ENCODE measurements at regions not wholly inside any gene's neighbourhood (a gene's known extent, or its start where the extent isn't known, plus 50 kb on each side); places are given as distances from the start of the nearest gene placed in this dataset.

DNA sequence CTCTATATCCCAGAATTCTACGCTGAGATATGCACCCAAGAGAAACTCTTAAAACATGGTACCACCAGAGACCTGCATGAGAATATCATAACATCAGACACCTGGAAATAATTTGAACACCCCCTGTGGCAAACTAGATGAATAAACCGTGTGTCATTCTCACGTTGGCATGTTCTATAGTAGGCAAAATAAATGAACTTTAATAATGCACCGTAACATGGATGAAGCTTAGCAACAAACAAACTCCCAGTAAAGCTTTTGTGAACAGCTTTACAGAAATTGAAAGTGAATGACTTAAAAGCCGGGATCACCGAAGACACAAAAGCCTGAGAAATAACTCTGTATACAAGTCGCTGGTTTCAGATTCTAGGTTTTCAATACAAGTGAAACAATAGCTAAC is 1166.8 kb upstream of the CITED2 start:
- TF ChIP-seq POLR2A (IDR thresholded peaks at IDR 0.05), result no peak
- TF ChIP-seq, protein P1, sequence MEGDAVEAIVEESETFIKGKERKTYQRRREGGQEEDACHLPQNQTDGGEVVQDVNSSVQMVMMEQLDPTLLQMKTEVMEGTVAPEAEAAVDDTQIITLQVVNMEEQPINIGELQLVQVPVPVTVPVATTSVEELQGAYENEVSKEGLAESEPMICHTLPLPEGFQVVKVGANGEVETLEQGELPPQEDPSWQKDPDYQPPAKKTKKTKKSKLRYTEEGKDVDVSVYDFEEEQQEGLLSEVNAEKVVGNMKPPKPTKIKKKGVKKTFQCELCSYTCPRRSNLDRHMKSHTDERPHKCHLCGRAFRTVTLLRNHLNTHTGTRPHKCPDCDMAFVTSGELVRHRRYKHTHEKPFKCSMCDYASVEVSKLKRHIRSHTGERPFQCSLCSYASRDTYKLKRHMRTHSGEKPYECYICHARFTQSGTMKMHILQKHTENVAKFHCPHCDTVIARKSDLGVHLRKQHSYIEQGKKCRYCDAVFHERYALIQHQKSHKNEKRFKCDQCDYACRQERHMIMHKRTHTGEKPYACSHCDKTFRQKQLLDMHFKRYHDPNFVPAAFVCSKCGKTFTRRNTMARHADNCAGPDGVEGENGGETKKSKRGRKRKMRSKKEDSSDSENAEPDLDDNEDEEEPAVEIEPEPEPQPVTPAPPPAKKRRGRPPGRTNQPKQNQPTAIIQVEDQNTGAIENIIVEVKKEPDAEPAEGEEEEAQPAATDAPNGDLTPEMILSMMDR (IDR thresholded peaks at IDR 0.05), result no peak

All from Peyer's patch (tissue), 4 donors.